H1 (cell line): ENCODE measurements at regions not wholly inside any gene's neighbourhood (a gene's known extent, or its start where the extent isn't known, plus 50 kb on each side); places are given as distances from the start of the nearest gene placed in this dataset.

Source experiments
- CTCF ChIA-PET: fragments of 300-600 bp; sonication (Branson Sonifier 250); formaldehyde crosslinking; loops from one replicate; lab custom pipeline; 2021; ENCODE audit not compliant: partially characterized antibody; lab: Charles Lee
- POLR2A ChIA-PET: fragments of 300-600 bp; sonication (Branson Sonifier 250); formaldehyde crosslinking; loops from one replicate; lab custom pipeline; 2021; ENCODE audit warnings: inconsistent platforms; ENCODE audit not compliant: partially characterized antibody; lab: Charles Lee
- DNase-seq, 2 experiments: peaks; one replicate each; pipeline versions ENCODE4 v3.0.0 to v3.0.0-alpha.2; 2010 to 2022; ENCODE audit warnings: low spot score in 2 of 2, low read depth in 1 of 2, mixed read lengths in 1 of 2
- FAIRE-seq: peaks from 2 replicates; lab custom pipeline; 2011; peaks lifted over from hg19 to GRCh38; lab: Jason Lieb, UNC
- H2AFZ ChIP-seq: 2 replicates; pipeline ENCODE4 v1.8.1; 2012; ENCODE audit warnings: low read length, inconsistent platforms
- H2AK5ac ChIP-seq: 2 replicates; pipeline ENCODE4 v1.6.1; 2013; ENCODE audit warnings: low read depth, low read length
- H2BK120ac ChIP-seq: replicated peaks from 2 replicates; pipeline ENCODE3; 2013; ENCODE audit warnings: low read depth, low read length, inconsistent platforms
- H2BK12ac ChIP-seq: 2 replicates; pipeline ENCODE4 v1.6.1; 2013; ENCODE audit warnings: low read depth, low read length
- H2BK15ac ChIP-seq: 2 replicates; pipeline ENCODE4 v1.6.1; 2013; ENCODE audit warnings: low read length
- H2BK20ac ChIP-seq: 2 replicates; pipeline ENCODE4 v1.6.1; 2013; ENCODE audit warnings: low read length
- H2BK5ac ChIP-seq: 2 replicates; pipeline ENCODE4 v1.6.1; 2013; ENCODE audit warnings: low read depth, low read length
- H3K14ac ChIP-seq: 2 replicates; pipeline ENCODE4 v1.6.1; 2013; ENCODE audit warnings: inconsistent platforms; ENCODE audit not compliant: insufficient read length
- H3K18ac ChIP-seq: 2 replicates; pipeline ENCODE4 v1.6.1; 2013; ENCODE audit warnings: low read length; ENCODE audit errors: extremely low read depth
- H3K23ac ChIP-seq: 2 replicates; pipeline ENCODE4 v1.6.1; 2013; ENCODE audit warnings: inconsistent platforms; ENCODE audit not compliant: insufficient read length
- H3K23me2 ChIP-seq: 2 replicates; pipeline ENCODE4 v1.6.1; 2013; ENCODE audit warnings: low read depth, low read length
- H3K27ac ChIP-seq: 2 replicates; pipeline ENCODE4 v1.6.1; 2011; ENCODE audit warnings: low read depth, low read length, inconsistent platforms
- H3K27me3 ChIP-seq, 4 experiments: replicated peaks in 1 of 4; 1 replicate in 1 of 4; 2 replicates in 3 of 4; pipeline versions ENCODE4 v1.6.1 to v1.8.1; 2011 to 2013; ENCODE audit warnings: low read length in 3 of 4, mild to moderate bottlenecking in 3 of 4, inconsistent platforms in 2 of 4, mixed read lengths in 2 of 4, moderate library complexity in 1 of 4; ENCODE audit not compliant: control insufficient read depth in 3 of 4, insufficient read depth in 3 of 4; ENCODE audit errors: extremely low read depth in 1 of 4
- H3K36me3 ChIP-seq, 4 experiments: 2 replicates each; pipeline versions ENCODE4 v1.6.1 to v1.8.1; 2011 to 2013; ENCODE audit warnings: mild to moderate bottlenecking in 4 of 4, low read length in 3 of 4, moderate library complexity in 2 of 4, control low read depth in 1 of 4, inconsistent platforms in 1 of 4; ENCODE audit not compliant: insufficient read depth in 4 of 4, control insufficient read depth in 2 of 4
- H3K4ac ChIP-seq: replicated peaks from 2 replicates; pipeline ENCODE3; 2013; ENCODE audit warnings: low read length, low read depth, mixed read lengths, inconsistent platforms; ENCODE audit not compliant: insufficient read length
- H3K4me1 ChIP-seq, 4 experiments: replicated peaks in 1 of 4; 1 replicate in 1 of 4; 2 replicates in 3 of 4; pipeline versions ENCODE4 v1.6.1 to v1.8.1; 2011 to 2013; ENCODE audit warnings: low read length in 3 of 4, inconsistent platforms in 2 of 4, mixed read lengths in 1 of 4; ENCODE audit not compliant: insufficient read depth in 4 of 4, control insufficient read depth in 3 of 4
- H3K4me2 ChIP-seq, 2 experiments: 2 replicates each; pipeline versions ENCODE4 v1.6.1 to v1.8.1; 2011 to 2013; ENCODE audit warnings: low read depth in 2 of 2, low read length in 2 of 2, control low read depth in 1 of 2, inconsistent platforms in 1 of 2, mild to moderate bottlenecking in 1 of 2; ENCODE audit not compliant: insufficient read depth in 1 of 2
- H3K4me3 ChIP-seq, 4 experiments: fragments of 200-600, 300-600 bp in 1 of 4; sonication (generic), shearing (Covaris generic), sonication (Bioruptor Twin) in 1 of 4; 2 replicates each; pipeline versions ENCODE4 v1.5.1 to v1.8.1; 2011 to 2016; ENCODE audit warnings: low read length in 4 of 4, low read depth in 3 of 4, control low read depth in 2 of 4, inconsistent platforms in 2 of 4, mild to moderate bottlenecking in 2 of 4, mixed read lengths in 1 of 4, moderate library complexity in 1 of 4; ENCODE audit not compliant: insufficient read depth in 2 of 4; ENCODE audit errors: extremely low read depth in 1 of 4
- H3K56ac ChIP-seq: replicated peaks from 2 replicates; pipeline ENCODE3; 2013; ENCODE audit warnings: low read depth, mild to moderate bottlenecking, mixed read lengths, low read length, inconsistent platforms; ENCODE audit not compliant: insufficient read length
- H3K79me1 ChIP-seq: 2 replicates; pipeline ENCODE4 v1.6.1; 2013; ENCODE audit warnings: low read depth, low read length, control low read depth
- H3K79me2 ChIP-seq, 2 experiments: 2 replicates each; pipeline versions ENCODE4 v1.6.1 to v1.8.1; 2012 to 2013; ENCODE audit warnings: low read length in 2 of 2, mild to moderate bottlenecking in 2 of 2, inconsistent platforms in 1 of 2; ENCODE audit not compliant: insufficient read depth in 2 of 2, control insufficient read depth in 1 of 2
- H3K9ac ChIP-seq, 4 experiments: replicated peaks in 1 of 4; 1 replicate in 1 of 4; 2 replicates in 3 of 4; pipeline versions ENCODE4 v1.6.1 to v1.8.1; 2011 to 2013; ENCODE audit warnings: low read depth in 3 of 4, low read length in 3 of 4, control low read depth in 2 of 4, mild to moderate bottlenecking in 2 of 4, moderate library complexity in 2 of 4, inconsistent platforms in 1 of 4; ENCODE audit errors: extremely low read depth in 1 of 4
- H3K9me3 ChIP-seq, 2 experiments: 2 replicates each; pipeline versions ENCODE4 v1.6.1 to v1.8.1; 2012 to 2013; ENCODE audit warnings: mild to moderate bottlenecking in 2 of 2, moderate library complexity in 2 of 2, control low read depth in 1 of 2, inconsistent platforms in 1 of 2, low read depth in 1 of 2, low read length in 1 of 2, mixed read lengths in 1 of 2; ENCODE audit not compliant: insufficient read depth in 2 of 2
- H4K20me1 ChIP-seq, 2 experiments: replicated peaks in 1 of 2; 2 replicates each; pipeline versions ENCODE3 to v1.8.1; 2011 to 2013; ENCODE audit warnings: inconsistent platforms in 2 of 2, low read length in 2 of 2, mild to moderate bottlenecking in 1 of 2; ENCODE audit not compliant: insufficient read depth in 2 of 2, control insufficient read depth in 1 of 2
- H4K5ac ChIP-seq: 2 replicates; pipeline ENCODE4 v1.6.1; 2013; ENCODE audit warnings: low read length, low read depth, mixed read lengths, inconsistent platforms; ENCODE audit not compliant: insufficient read length
- H4K8ac ChIP-seq: 2 replicates; pipeline ENCODE4 v1.8.0; 2013; ENCODE audit warnings: mild to moderate bottlenecking, moderate library complexity, low read length, inconsistent platforms; ENCODE audit not compliant: insufficient read depth; ENCODE audit errors: extremely low read depth
- H4K91ac ChIP-seq: replicated peaks from 2 replicates; pipeline ENCODE3; 2013; ENCODE audit warnings: low read length, mixed read lengths, inconsistent platforms; ENCODE audit not compliant: insufficient read length
- CBX8 ChIP-seq: fragments of 300-800, 300-1000 bp; sonication (generic); IDR thresholded peaks from 2 replicates; pipeline ENCODE4 v1.7.1; 2016; ENCODE audit warnings: low read depth, low read length, borderline replicate concordance
- CEBPB ChIP-seq: IDR thresholded peaks from 2 replicates; pipeline ENCODE4 v1.6.1; 2012; ENCODE audit warnings: low read depth, low read length
- CHD1 ChIP-seq: IDR thresholded peaks from 2 replicates; pipeline ENCODE4 v1.6.1; 2012; ENCODE audit warnings: low read depth, low read length, improper control_type of control experiment
- FOSL1 ChIP-seq: IDR thresholded peaks from 2 replicates; pipeline ENCODE4 v1.6.1; 2011; ENCODE audit warnings: mild to moderate bottlenecking, low read depth, low read length, moderate library complexity; ENCODE audit not compliant: insufficient read depth
- NANOG ChIP-seq: IDR thresholded peaks from 2 replicates; pipeline ENCODE4 v1.6.1; 2011; ENCODE audit warnings: low read length, low read depth, mild to moderate bottlenecking, inconsistent platforms; ENCODE audit not compliant: insufficient read depth, poor library complexity, severe bottlenecking
- PHF8 ChIP-seq: fragments of 200-600 bp; sonication (generic); conservative IDR thresholded peaks from 2 replicates; pipeline ENCODE4 v1.7.1; 2012; ENCODE audit warnings: low read depth, mild to moderate bottlenecking, inconsistent platforms, low read length, moderate library complexity
- RNF2 ChIP-seq: fragments of 200-900, 300-1000 bp; sonication (generic); IDR thresholded peaks from 2 replicates; pipeline ENCODE4 v1.7.1; 2016; ENCODE audit warnings: borderline replicate concordance, low read depth, mild to moderate bottlenecking, antibody characterized with exemption, low read length; ENCODE audit not compliant: poor library complexity, severe bottlenecking; ENCODE audit errors: missing control alignments
- SAP30 ChIP-seq: fragments of 300-600 bp; sonication (generic); IDR thresholded peaks from 2 replicates; pipeline ENCODE4 v1.7.1; 2012; ENCODE audit warnings: low read length, moderate library complexity, mild to moderate bottlenecking, inconsistent platforms; ENCODE audit not compliant: insufficient read depth, insufficient replicate concordance
- ZNF274 ChIP-seq: IDR thresholded peaks from 2 replicates; pipeline ENCODE4 v1.7.0; 2012; ENCODE audit warnings: low read length, borderline replicate concordance; ENCODE audit errors: extremely low read depth

GRCh38 chr2:139674577-139674976 is 894.4 kb upstream of the NXPH2 start:
- Histone ChIP-seq H2BK15ac (no peak overlapping the region), H2BK12ac (no peak overlapping the region), H3K4me3 (no peak overlapping the region)

More at GRCh38 chr2:139674577-139674976, 894.4 kb upstream of the NXPH2 start:
- ChIA-PET POLR2A (no interaction called here), CTCF (interaction anchor here (1.0 kb wide), 1 partner anchor 14 kb away, joined by 3 read pairs; no protein-coding TSS in a partner anchor)
- H4K20me1 ChIP-seq = no peaks in the 10 kb centered on the region
- H2BK5ac ChIP-seq = no peak overlapping the region
- H3K9ac ChIP-seq = no peak overlapping the region
- no peak overlapping the region for H2BK120ac ChIP-seq
- H3K4me1 ChIP-seq = no peaks in the 10 kb centered on the region
- H2AK5ac ChIP-seq = no peak overlapping the region
- no peak overlapping the region for H3K4me2 ChIP-seq
- DNase-seq (no peak), FAIRE-seq (no peak)
- H3K27me3 ChIP-seq = no peaks in the 10 kb centered on the region
- H4K8ac ChIP-seq = no peak overlapping the region
- H2BK20ac ChIP-seq = no peak overlapping the region
- H2AFZ ChIP-seq = no peak overlapping the region
- no peak overlapping the region for H3K4ac ChIP-seq
- TF ChIP-seq CEBPB = no peak
- TF ChIP-seq CHD1 = no peak
- TF ChIP-seq SAP30 = no peak
- TF ChIP-seq NANOG = no peak
- no peak for TF ChIP-seq RNF2
- no peak for TF ChIP-seq CBX8
- no peak for TF ChIP-seq FOSL1
- TF ChIP-seq ZNF274 = no peak
- TF ChIP-seq PHF8 = no peak
- TF ChIP-seq, all 59 proteins: peak for 0
- Histone ChIP-seq H3K27ac (no peak overlapping the region), H3K9me3 (no peaks in the 10 kb centered on the region), H3K14ac (no peak overlapping the region), H4K5ac (no peak overlapping the region), H3K18ac (no peak overlapping the region), H3K79me2 (no peaks in the 10 kb centered on the region), H3K23me2 (no peaks in the 10 kb centered on the region), H3K79me1 (no peaks in the 10 kb centered on the region), H3K56ac (no peak overlapping the region), H3K23ac (no peak overlapping the region), H3K36me3 (no peaks in the 10 kb centered on the region), H4K91ac (no peak overlapping the region)
